A673 (cell line): ENCODE measurements at regions not wholly inside any gene's neighbourhood (a gene's known extent, or its start where the extent isn't known, plus 50 kb on each side); places are given as distances from the start of the nearest gene placed in this dataset.

ENCODE experiments used
- BruUV-seq: library from RNA; stranded (reverse); fragments of 400-500 nt; replicated peaks from 2 replicates; lab custom pipeline; 2021; lab: Mats Ljungman, UMichigan
- CTCF ChIA-PET: fragments of 300-600 bp; sonication (Branson Sonifier 250); formaldehyde crosslinking; loops from one replicate; lab custom pipeline; 2022; ENCODE audit warnings: antibody characterized with exemption; lab: Charles Lee
- POLR2A ChIA-PET: fragments of 300-600 bp; sonication (Branson Sonifier 250); formaldehyde crosslinking; loops from one replicate; lab custom pipeline; 2022; ENCODE audit warnings: antibody characterized with exemption; ENCODE audit not compliant: low non-redundant PET; lab: Charles Lee
- DNase-seq: peaks from one replicate; pipeline ENCODE4 v3.0.0-alpha.2; 2015; ENCODE audit warnings: low spot score
- H3K27ac ChIP-seq: fragments of 200-600 bp; sonication (generic); 2 replicates; pipeline ENCODE4 v1.5.1; 2016; ENCODE audit warnings: mixed run types, low read depth, mild to moderate bottlenecking, mixed read lengths, antibody characterized with exemption, low read length; ENCODE audit not compliant: poor library complexity, severe bottlenecking
- H3K27me3 ChIP-seq: fragments of 200-600 bp; sonication (generic); replicated peaks from 2 replicates; pipeline ENCODE4 v1.6.1; 2017; ENCODE audit warnings: mixed run types, low read depth, mild to moderate bottlenecking, mixed read lengths, antibody characterized with exemption, low read length; ENCODE audit not compliant: insufficient read depth, poor library complexity
- H3K36me3 ChIP-seq: fragments of 200-600 bp; sonication (generic); 2 replicates; pipeline ENCODE4 v1.6.1; 2016; ENCODE audit warnings: mixed run types, mild to moderate bottlenecking, mixed read lengths, antibody characterized with exemption, low read length; ENCODE audit not compliant: insufficient read depth, poor library complexity, severe bottlenecking
- H3K4me1 ChIP-seq: fragments of 200-600 bp; sonication (generic); 2 replicates; pipeline ENCODE4 v1.6.1; 2017; ENCODE audit warnings: mixed run types, mild to moderate bottlenecking, mixed read lengths, antibody characterized with exemption, low read length; ENCODE audit not compliant: insufficient read depth, poor library complexity, severe bottlenecking
- H3K4me3 ChIP-seq: fragments of 200-600 bp; sonication (generic); 2 replicates; pipeline ENCODE4 v1.5.1; 2016; ENCODE audit warnings: low read depth, mixed run types, mild to moderate bottlenecking, mixed read lengths, low read length; ENCODE audit not compliant: poor library complexity, severe bottlenecking
- H3K9me3 ChIP-seq: fragments of 200-600 bp; sonication (generic); 2 replicates; pipeline ENCODE4 v1.6.1; 2016; ENCODE audit warnings: mixed run types, low read depth, mild to moderate bottlenecking, mixed read lengths, antibody characterized with exemption, low read length; ENCODE audit not compliant: poor library complexity, severe bottlenecking
- EZH2 ChIP-seq: fragments of 200-600 bp; sonication (generic); IDR thresholded peaks from 2 replicates; pipeline ENCODE4 v1.6.1; 2017; ENCODE audit warnings: borderline replicate concordance, low read depth, mild to moderate bottlenecking, mixed read lengths, antibody characterized with exemption, low read length; ENCODE audit not compliant: poor library complexity, severe bottlenecking
- intact Hi-C: fragments of 100-400 bp; cut with micrococcal nuclease; formaldehyde crosslinking; loops from one replicate; pipeline ENCODE4 v1.10.0; 2022; ENCODE audit not compliant: unreplicated experiment
- TF ChIP-seq, protein P1 (sequence below): fragments of 300-800, 200-600 bp; sonication (generic); conservative IDR thresholded peaks from 2 replicates; pipeline ENCODE4 v1.5.1; 2017; ENCODE audit warnings: low read depth, mild to moderate bottlenecking, antibody characterized with exemption, low read length, moderate library complexity, mixed read lengths

DNA sequence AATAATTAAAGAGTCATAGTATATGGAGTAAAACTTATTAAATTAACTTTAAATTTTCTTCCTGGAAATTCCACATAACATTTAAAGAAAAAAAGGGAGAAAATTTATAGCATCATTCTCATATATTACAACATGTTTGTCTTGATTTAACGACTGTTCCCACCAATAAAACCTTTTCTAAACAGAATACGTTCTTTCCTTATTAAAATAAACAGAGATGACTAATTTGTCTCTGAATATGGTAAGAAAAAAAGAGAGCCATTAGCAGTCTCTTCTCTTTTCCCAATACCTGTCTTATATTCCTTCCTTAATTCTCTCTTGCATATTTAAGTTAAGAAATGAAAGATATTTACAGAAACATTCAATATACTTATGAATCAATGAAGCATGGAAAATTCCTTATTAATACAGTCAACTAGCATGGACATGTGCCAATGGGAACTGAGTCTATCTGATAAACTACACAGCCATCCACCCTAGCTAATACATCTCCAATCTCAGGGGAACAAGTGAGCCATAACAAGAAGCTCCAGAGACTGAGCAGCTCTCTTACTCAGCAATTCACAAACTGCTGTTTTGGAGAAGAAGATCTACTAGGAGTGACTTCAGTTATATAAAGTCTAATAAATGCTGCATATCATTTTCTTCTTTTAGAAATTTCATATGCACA is 347.1 kb upstream of the MANEA start:
- TF ChIP-seq EZH2, result no peak
- TF ChIP-seq, protein P1, sequence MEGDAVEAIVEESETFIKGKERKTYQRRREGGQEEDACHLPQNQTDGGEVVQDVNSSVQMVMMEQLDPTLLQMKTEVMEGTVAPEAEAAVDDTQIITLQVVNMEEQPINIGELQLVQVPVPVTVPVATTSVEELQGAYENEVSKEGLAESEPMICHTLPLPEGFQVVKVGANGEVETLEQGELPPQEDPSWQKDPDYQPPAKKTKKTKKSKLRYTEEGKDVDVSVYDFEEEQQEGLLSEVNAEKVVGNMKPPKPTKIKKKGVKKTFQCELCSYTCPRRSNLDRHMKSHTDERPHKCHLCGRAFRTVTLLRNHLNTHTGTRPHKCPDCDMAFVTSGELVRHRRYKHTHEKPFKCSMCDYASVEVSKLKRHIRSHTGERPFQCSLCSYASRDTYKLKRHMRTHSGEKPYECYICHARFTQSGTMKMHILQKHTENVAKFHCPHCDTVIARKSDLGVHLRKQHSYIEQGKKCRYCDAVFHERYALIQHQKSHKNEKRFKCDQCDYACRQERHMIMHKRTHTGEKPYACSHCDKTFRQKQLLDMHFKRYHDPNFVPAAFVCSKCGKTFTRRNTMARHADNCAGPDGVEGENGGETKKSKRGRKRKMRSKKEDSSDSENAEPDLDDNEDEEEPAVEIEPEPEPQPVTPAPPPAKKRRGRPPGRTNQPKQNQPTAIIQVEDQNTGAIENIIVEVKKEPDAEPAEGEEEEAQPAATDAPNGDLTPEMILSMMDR, result no peak
- Histone ChIP-seq H3K4me3 (no peak overlapping the region), H3K4me1 (peaks cover 37% of the 10 kb centered on the region), H3K27me3 (no peaks in the 10 kb centered on the region), H3K36me3 (no peaks in the 10 kb centered on the region), H3K27ac (no peak overlapping the region), H3K9me3 (no peaks in the 10 kb centered on the region)
- DNase-seq, result no peak
- POLR2A ChIA-PET, result no interaction called here
- intact Hi-C loops, result no loop called here
- CTCF ChIA-PET, result no interaction called here
- no TSS peak for BruUV-seq

DNA sequence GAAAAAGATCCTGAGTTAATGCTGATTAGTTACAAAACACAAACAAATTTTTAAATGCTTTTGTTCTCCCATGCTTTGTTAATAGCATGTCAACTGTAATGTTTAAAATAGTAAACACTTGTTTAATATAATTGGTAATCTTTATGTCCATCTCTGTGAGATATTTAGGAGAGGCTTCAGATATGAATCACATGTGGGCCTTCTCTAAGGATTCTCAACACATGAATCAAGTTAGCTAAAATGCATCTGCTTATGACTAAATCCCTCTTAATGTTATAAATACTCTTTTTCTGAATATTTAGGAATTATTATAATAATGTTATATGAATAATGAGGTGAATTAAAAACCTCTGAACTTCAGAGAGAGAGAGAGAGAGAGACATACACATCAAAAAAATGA is 345.9 kb upstream of the MANEA start:
- Histone ChIP-seq H3K9me3 (no peaks in the 10 kb centered on the region), H3K4me3 (no peak overlapping the region), H3K27ac (no peak overlapping the region), H3K36me3 (no peaks in the 10 kb centered on the region), H3K4me1 (peaks cover 37% of the 10 kb centered on the region), H3K27me3 (no peaks in the 10 kb centered on the region)
- no TSS peak for BruUV-seq
- TF ChIP-seq, protein P1, result no peak
- no peak for TF ChIP-seq EZH2
- DNase-seq, result no peak
- ChIA-PET POLR2A (no interaction called here), CTCF (no interaction called here)
- intact Hi-C loops, result no loop called here

DNA sequence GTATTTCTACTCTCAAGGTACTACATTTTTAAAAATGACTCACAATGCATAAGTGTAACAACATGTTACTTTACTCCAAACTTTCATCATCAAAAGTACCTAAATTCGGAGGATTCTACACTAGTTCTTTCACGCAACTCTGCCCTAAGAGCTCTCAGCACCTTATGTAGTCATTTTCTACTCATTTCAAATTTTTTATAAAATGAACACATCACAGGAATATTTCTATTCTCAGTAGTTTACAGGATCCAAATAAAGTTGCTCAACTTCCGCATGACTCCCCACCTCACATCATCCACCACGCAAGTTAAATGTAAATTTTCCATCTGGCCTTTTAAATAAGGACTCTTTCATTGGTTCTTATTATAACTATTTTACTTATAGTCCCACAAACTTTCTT is 344.9 kb upstream of the MANEA start:
- Histone ChIP-seq H3K36me3 (no peaks in the 10 kb centered on the region), H3K4me1 (peaks cover 27% of the 10 kb centered on the region), H3K27ac (no peak overlapping the region), H3K27me3 (no peaks in the 10 kb centered on the region), H3K9me3 (no peaks in the 10 kb centered on the region), H3K4me3 (no peak overlapping the region)
- TF ChIP-seq EZH2, result no peak
- TF ChIP-seq, protein P1, result no peak
- ChIA-PET POLR2A (no interaction called here), CTCF (no interaction called here)
- BruUV-seq, result no TSS peak
- intact Hi-C loops, result no loop called here
- no peak for DNase-seq
